ENCODE measurements at regions not wholly inside any gene's neighbourhood (a gene's known extent, or its start where the extent isn't known, plus 50 kb on each side); places are given as distances from the start of the nearest gene placed in this dataset.

- H3K4me1 ChIP-seq (ENCODE audit: insufficient read depth, low read length, poor library complexity, severe bottlenecking) = no peaks in the 10 kb centered on the region
- H3K36me3 ChIP-seq (ENCODE audit: insufficient read depth, low read length, poor library complexity, severe bottlenecking) = no peaks in the 10 kb centered on the region
- DNase-seq (ENCODE audit: low spot score) = no peak
- ChIA-PET CTCF (no interaction called here), POLR2A (ENCODE audit: low non-redundant PET) (no interaction called here)
- no peak for TF ChIP-seq CTCF (conservative IDR thresholded peaks at IDR 0.05; ENCODE audit: low read depth, low read length)
- BruUV-seq (replicated peaks) = no TSS peak
- H3K27ac ChIP-seq (ENCODE audit: low read depth, low read length, poor library complexity, severe bottlenecking) = no peak overlapping the region
- no peaks in the 10 kb centered on the region for H3K9me3 ChIP-seq (ENCODE audit: low read depth, low read length, poor library complexity, severe bottlenecking)
- H3K27me3 ChIP-seq (replicated peaks; ENCODE audit: insufficient read depth, low read depth, low read length, poor library complexity) = peaks cover 21% of the 10 kb centered on the region
- intact Hi-C loops (cut with micrococcal nuclease; ENCODE audit: unreplicated experiment) = no loop called here
- no peak overlapping the region for H3K4me3 ChIP-seq (ENCODE audit: low read depth, low read length, poor library complexity, severe bottlenecking)
Observed at GRCh38 chr13:111555268-111555808, 234.9 kb downstream of the TEX29 start.

GRCh38 chr13:111555903-111556302 lies 235.5 kb downstream of the TEX29 start:
- TF ChIP-seq CTCF (conservative IDR thresholded peaks at IDR 0.05; ENCODE audit: low read depth, low read length) (no peak), EZH2 (IDR thresholded peaks at IDR 0.05; ENCODE audit: borderline replicate concordance, low read depth, low read length, poor library complexity, severe bottlenecking) (no peak)
- intact Hi-C loops (cut with micrococcal nuclease; ENCODE audit: unreplicated experiment) = no loop called here
- Histone ChIP-seq H3K27ac (ENCODE audit: low read depth, low read length, poor library complexity, severe bottlenecking) (no peak overlapping the region), H3K36me3 (ENCODE audit: insufficient read depth, low read length, poor library complexity, severe bottlenecking) (no peaks in the 10 kb centered on the region), H3K4me1 (ENCODE audit: insufficient read depth, low read length, poor library complexity, severe bottlenecking) (no peaks in the 10 kb centered on the region), H3K9me3 (ENCODE audit: low read depth, low read length, poor library complexity, severe bottlenecking) (no peaks in the 10 kb centered on the region), H3K4me3 (ENCODE audit: low read depth, low read length, poor library complexity, severe bottlenecking) (no peak overlapping the region), H3K27me3 (replicated peaks; ENCODE audit: insufficient read depth, low read depth, low read length, poor library complexity) (peaks cover 21% of the 10 kb centered on the region)
- ChIA-PET CTCF (no interaction called here), POLR2A (ENCODE audit: low non-redundant PET) (no interaction called here)
- DNase-seq (ENCODE audit: low spot score) = no peak
- BruUV-seq (replicated peaks) = no TSS peak

- Histone ChIP-seq H3K9me3 (ENCODE audit: low read depth, low read length, poor library complexity, severe bottlenecking) (no peaks in the 10 kb centered on the region), H3K27ac (ENCODE audit: low read depth, low read length, poor library complexity, severe bottlenecking) (no peak overlapping the region), H3K27me3 (replicated peaks; ENCODE audit: insufficient read depth, low read depth, low read length, poor library complexity) (peaks cover 21% of the 10 kb centered on the region), H3K4me3 (ENCODE audit: low read depth, low read length, poor library complexity, severe bottlenecking) (no peak overlapping the region), H3K36me3 (ENCODE audit: insufficient read depth, low read length, poor library complexity, severe bottlenecking) (no peaks in the 10 kb centered on the region), H3K4me1 (ENCODE audit: insufficient read depth, low read length, poor library complexity, severe bottlenecking) (no peaks in the 10 kb centered on the region)
- intact Hi-C loops (cut with micrococcal nuclease; ENCODE audit: unreplicated experiment) = no loop called here
- no peak for DNase-seq (ENCODE audit: low spot score)
- ChIA-PET POLR2A (ENCODE audit: low non-redundant PET) (no interaction called here), CTCF (no interaction called here)
- TF ChIP-seq EZH2 (IDR thresholded peaks at IDR 0.05; ENCODE audit: borderline replicate concordance, low read depth, low read length, poor library complexity, severe bottlenecking) = no peak
- TF ChIP-seq CTCF (conservative IDR thresholded peaks at IDR 0.05; ENCODE audit: low read depth, low read length) = no peak
- BruUV-seq (replicated peaks) = no TSS peak
Observed at GRCh38 chr13:111556496-111556895, 236.1 kb downstream of the TEX29 start.
